GM12891 (cell line): ENCODE measurements at regions not wholly inside any gene's neighbourhood (a gene's known extent, or its start where the extent isn't known, plus 50 kb on each side); places are given as distances from the start of the nearest gene placed in this dataset.

Source experiments
- DNase-seq: peaks from one replicate; pipeline ENCODE4 v3.0.0; 2011; ENCODE audit warnings: low spot score; ENCODE audit not compliant: insufficient read length
- FAIRE-seq: peaks from 2 replicates; lab custom pipeline; 2011; peaks lifted over from hg19 to GRCh38; lab: Jason Lieb, UNC
- PAX5 ChIP-seq: IDR thresholded peaks from 2 replicates; pipeline ENCODE4 v1.6.1; 2011; ENCODE audit warnings: low read length, moderate library complexity, mild to moderate bottlenecking; ENCODE audit not compliant: insufficient read depth, severe bottlenecking
- POLR2A ChIP-seq: IDR thresholded peaks from 2 replicates; pipeline ENCODE4 v1.6.1; 2011; ENCODE audit warnings: low read depth, low read length, control low read depth
- POLR2AphosphoS5 ChIP-seq: IDR thresholded peaks from 2 replicates; pipeline ENCODE4 v1.6.1; 2011; ENCODE audit warnings: low read depth, low read length, control low read depth
- POU2F2 ChIP-seq: IDR thresholded peaks from 2 replicates; pipeline ENCODE4 v1.6.1; 2011; ENCODE audit warnings: low read depth, mild to moderate bottlenecking, control low read depth, low read length, moderate library complexity
- SPI1 ChIP-seq: IDR thresholded peaks from 2 replicates; pipeline ENCODE4 v1.6.1; 2011; ENCODE audit warnings: low read depth, low read length, control low read depth
- TAF1 ChIP-seq: IDR thresholded peaks from 2 replicates; pipeline ENCODE4 v1.6.1; 2011; ENCODE audit warnings: low read depth, low read length, control low read depth

DNA sequence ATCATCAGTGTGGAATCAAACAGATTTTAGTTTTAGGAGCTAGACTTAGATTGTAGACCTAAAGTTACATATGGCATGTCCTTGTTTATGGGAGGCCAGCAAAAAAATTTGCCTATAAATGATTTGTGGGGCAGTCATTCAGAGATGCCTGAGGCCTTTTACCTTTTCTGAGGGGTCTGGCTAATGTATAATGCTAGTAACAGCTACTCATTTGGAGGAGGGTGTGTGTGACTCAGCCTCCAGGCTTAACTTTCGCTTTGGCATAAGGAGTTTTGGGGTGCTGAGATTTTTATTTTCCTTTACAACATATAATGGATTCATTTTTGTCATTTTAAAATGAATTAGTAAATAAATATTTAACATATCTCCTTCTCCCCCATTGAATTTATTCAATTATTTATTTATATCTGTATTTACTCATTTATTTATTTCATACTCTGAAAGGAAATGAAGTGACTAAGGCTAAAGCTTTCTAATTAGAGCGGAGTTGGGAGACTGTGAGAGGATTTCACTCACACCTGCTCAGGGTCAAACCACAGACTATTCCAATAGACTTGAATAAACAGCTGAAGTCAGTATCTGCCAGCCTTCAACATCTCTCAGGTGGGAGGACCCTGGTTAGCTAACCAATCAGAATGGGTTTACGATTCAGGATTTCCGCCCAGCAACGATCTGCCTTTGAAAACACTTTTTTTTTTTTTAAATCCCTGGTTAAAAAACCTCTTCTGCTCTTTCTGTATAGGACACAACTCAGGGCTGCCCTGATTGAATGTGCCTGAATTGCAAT is 487.5 kb upstream of the SGCD start:
- no peak for DNase-seq
- no peak for FAIRE-seq
- TF ChIP-seq POLR2A (no peak), PAX5 (no peak), POU2F2 (no peak), SPI1 (no peak), POLR2AphosphoS5 (no peak), TAF1 (no peak)

- DNase-seq: no peak
- FAIRE-seq: no peak
- TF ChIP-seq POLR2AphosphoS5 (no peak), PAX5 (no peak), TAF1 (no peak), POU2F2 (no peak), POLR2A (no peak), SPI1 (no peak)
Observed at GRCh38 chr5:155844542-155844941, 482.4 kb upstream of the SGCD start.

GRCh38 chr5:155850370-155850769 is 476.6 kb upstream of the SGCD start:
- DNase-seq: no peak
- no peak for FAIRE-seq
- TF ChIP-seq PAX5: no peak
- TF ChIP-seq SPI1: no peak
- no peak for TF ChIP-seq POLR2A
- TF ChIP-seq TAF1: no peak
- TF ChIP-seq POLR2AphosphoS5: no peak
- no peak for TF ChIP-seq POU2F2

DNA sequence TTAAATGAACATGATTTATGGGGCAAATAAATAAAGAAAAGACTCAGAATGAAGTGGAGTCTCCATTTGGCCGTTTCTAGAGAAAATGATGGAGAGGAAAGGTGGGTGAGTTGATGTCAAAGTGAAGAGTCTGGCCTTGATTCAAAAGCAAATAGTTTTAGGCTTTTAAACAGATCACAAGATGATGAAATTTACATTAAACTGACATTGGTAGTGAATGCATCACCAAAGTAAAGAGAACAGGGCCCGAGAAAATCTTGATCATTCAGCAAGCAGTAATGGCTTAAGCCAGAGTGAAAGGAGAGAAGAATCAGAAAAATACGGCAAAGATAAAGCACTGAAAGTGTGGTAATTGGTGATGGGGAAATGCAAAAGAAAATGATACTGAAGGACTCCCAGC is 460.0 kb upstream of the SGCD start:
- DNase-seq (no peak), FAIRE-seq (no peak)
- TF ChIP-seq TAF1: no peak
- no peak for TF ChIP-seq POU2F2
- no peak for TF ChIP-seq SPI1
- TF ChIP-seq PAX5: no peak
- TF ChIP-seq POLR2AphosphoS5: no peak
- no peak for TF ChIP-seq POLR2A

GRCh38 chr5:155867522-155868088 is 459.4 kb upstream of the SGCD start:
- DNase-seq (no peak), FAIRE-seq (no peak)
- TF ChIP-seq POLR2AphosphoS5: no peak
- no peak for TF ChIP-seq POU2F2
- no peak for TF ChIP-seq TAF1
- no peak for TF ChIP-seq POLR2A
- TF ChIP-seq SPI1: no peak
- no peak for TF ChIP-seq PAX5

GRCh38 chr5:155870636-155871035 is 456.3 kb upstream of the SGCD start:
- FAIRE-seq (no peak), DNase-seq (no peak)
- no peak for TF ChIP-seq POLR2AphosphoS5

DNA sequence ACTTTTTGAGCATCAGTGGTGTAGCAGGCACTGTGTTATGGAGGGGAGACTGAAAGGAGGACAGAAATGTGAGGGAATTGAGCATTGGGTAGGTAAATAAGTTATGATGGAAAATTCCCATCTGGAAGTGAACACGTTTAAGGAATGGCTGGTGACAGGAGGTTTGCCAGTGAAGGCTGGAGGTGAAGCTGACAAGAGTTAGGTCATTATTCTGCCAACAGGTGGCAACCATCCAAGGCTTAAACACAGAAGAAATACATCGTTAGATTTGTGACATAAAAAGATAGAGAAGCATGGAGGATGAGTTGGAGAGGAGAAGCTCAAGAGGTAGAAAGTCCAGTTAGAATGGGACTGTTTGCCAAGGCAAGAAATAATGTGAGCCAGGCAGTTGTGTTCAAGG is 455.3 kb upstream of the SGCD start:
- DNase-seq (no peak), FAIRE-seq (no peak)
- TF ChIP-seq PAX5 (no peak), POU2F2 (no peak), POLR2A (no peak), TAF1 (no peak), POLR2AphosphoS5 (no peak), SPI1 (no peak)

GRCh38 chr5:155872629-155873220 is 454.2 kb upstream of the SGCD start:
- DNase-seq (no peak), FAIRE-seq (no peak)
- no peak for TF ChIP-seq POLR2AphosphoS5
- no peak for TF ChIP-seq POLR2A
- TF ChIP-seq SPI1: no peak
- no peak for TF ChIP-seq TAF1
- no peak for TF ChIP-seq POU2F2
- TF ChIP-seq PAX5: no peak

- TF ChIP-seq TAF1 (no peak), PAX5 (no peak), POLR2A (no peak), SPI1 (no peak), POLR2AphosphoS5 (no peak), POU2F2 (no peak)
- no peak for FAIRE-seq
- DNase-seq: no peak
Observed at GRCh38 chr5:155878991-155879575, 447.9 kb upstream of the SGCD start.

- TF ChIP-seq TAF1: no peak
- TF ChIP-seq POLR2AphosphoS5: no peak
- TF ChIP-seq SPI1: no peak
- TF ChIP-seq POU2F2: no peak
- TF ChIP-seq POLR2A: no peak
- no peak for TF ChIP-seq PAX5
- DNase-seq (no peak), FAIRE-seq (no peak)
Observed at GRCh38 chr5:155884041-155884440, 442.9 kb upstream of the SGCD start.
